OCI-LY1 (cell line): ENCODE measurements at regions not wholly inside any gene's neighbourhood (a gene's known extent, or its start where the extent isn't known, plus 50 kb on each side); places are given as distances from the start of the nearest gene placed in this dataset.

ENCODE experiments used
- EZH2 ChIP-seq: fragments of 200-600 bp; sonication (generic), shearing (Covaris generic); IDR thresholded peaks from 2 replicates; pipeline ENCODE4 v1.8.0; 2017; ENCODE audit warnings: borderline replicate concordance, mixed run types, mild to moderate bottlenecking, antibody characterized with exemption, low read length, moderate library complexity, mixed read lengths
- TF ChIP-seq, protein P1 (sequence below): fragments of 200-600 bp; sonication (generic), shearing (Covaris generic); IDR thresholded peaks from 2 replicates; pipeline ENCODE4 v1.5.1; 2017; ENCODE audit warnings: mild to moderate bottlenecking, antibody characterized with exemption, low read length, moderate library complexity, mixed read lengths

DNA sequence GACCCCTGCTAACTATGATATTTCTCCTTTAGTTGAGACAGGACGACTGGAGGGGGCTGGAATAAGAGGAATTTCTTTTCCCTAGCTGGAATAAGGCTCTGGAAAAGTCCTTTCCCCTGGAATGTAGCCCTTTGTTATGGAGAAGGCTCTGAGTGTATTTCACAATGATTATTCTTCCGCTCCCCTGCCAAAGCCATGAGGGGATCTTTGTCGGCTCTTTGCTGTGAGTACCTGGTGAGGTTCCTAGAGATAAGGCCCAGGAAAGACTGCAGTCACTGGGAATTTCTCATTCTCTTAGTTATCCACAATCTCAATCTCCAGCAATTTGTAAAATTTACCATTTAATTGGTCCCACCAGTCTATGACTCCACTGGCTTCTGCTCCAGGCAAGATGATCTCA is 340.2 kb upstream of the HNRNPA3 start:
- TF ChIP-seq, protein P1, sequence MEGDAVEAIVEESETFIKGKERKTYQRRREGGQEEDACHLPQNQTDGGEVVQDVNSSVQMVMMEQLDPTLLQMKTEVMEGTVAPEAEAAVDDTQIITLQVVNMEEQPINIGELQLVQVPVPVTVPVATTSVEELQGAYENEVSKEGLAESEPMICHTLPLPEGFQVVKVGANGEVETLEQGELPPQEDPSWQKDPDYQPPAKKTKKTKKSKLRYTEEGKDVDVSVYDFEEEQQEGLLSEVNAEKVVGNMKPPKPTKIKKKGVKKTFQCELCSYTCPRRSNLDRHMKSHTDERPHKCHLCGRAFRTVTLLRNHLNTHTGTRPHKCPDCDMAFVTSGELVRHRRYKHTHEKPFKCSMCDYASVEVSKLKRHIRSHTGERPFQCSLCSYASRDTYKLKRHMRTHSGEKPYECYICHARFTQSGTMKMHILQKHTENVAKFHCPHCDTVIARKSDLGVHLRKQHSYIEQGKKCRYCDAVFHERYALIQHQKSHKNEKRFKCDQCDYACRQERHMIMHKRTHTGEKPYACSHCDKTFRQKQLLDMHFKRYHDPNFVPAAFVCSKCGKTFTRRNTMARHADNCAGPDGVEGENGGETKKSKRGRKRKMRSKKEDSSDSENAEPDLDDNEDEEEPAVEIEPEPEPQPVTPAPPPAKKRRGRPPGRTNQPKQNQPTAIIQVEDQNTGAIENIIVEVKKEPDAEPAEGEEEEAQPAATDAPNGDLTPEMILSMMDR: no peak
- no peak for TF ChIP-seq EZH2
